Psoas muscle (tissue), 7 donors: ENCODE measurements at regions not wholly inside any gene's neighbourhood (a gene's known extent, or its start where the extent isn't known, plus 50 kb on each side); places are given as distances from the start of the nearest gene placed in this dataset.

ENCODE experiments used
- ATAC-seq, 4 donors: fragments of 200-7000 bp; cut with Tn5 transposase; one replicate each; pipeline ENCODE4 v1.9.1; 2020; ENCODE audit warnings: moderate library complexity in 3 of 4, mild to moderate bottlenecking in 2 of 4
- DNase-seq, 2 donors: peaks; one replicate each; pipeline ENCODE4 v3.0.0-alpha.2; 2020
- H3K27ac ChIP-seq: fragments of 200-600 bp; one replicate; pipeline ENCODE4 v1.8.0; 2022
- H3K27me3 ChIP-seq, 3 donors: fragments of 200-600 bp in 1 of 3; one replicate each; pipeline versions ENCODE4 v1.6.1 to v1.8.0; 2013 to 2022; ENCODE audit warnings: low read length in 2 of 3, mild to moderate bottlenecking in 2 of 3, moderate library complexity in 1 of 3; ENCODE audit not compliant: insufficient read depth in 3 of 3
- H3K36me3 ChIP-seq, 2 donors: fragments of 200-600 bp in 1 of 2; one replicate each; pipeline versions ENCODE4 v1.6.1 to v1.8.0; 2013 to 2022; ENCODE audit warnings: low read depth in 1 of 2, mild to moderate bottlenecking in 1 of 2, moderate library complexity in 1 of 2; ENCODE audit not compliant: insufficient read depth in 1 of 2
- H3K4me1 ChIP-seq: fragments of 200-600 bp; one replicate; pipeline ENCODE4 v1.8.0; 2022
- H3K4me3 ChIP-seq: fragments of 200-600 bp; one replicate; pipeline ENCODE4 v1.8.0; 2022; ENCODE audit warnings: mild to moderate bottlenecking
- H3K9me3 ChIP-seq: fragments of 200-600 bp; one replicate; pipeline ENCODE4 v1.8.0; 2022
- WGBS, 3 donors: extraction: QIAGEN DNeasy Blood & Tissue Kit; methylation state at CpG; one replicate each; pipeline versions ENCODE4 v1.1.6 to v1.1.7; 2013; 5-methylcytosine and 5-hydroxymethylcytosine counted together
- intact Hi-C, 2 donors: fragments of 100-400 bp; cut with DNase I; formaldehyde crosslinking; loops; one replicate each; pipeline versions ENCODE4 v1.11.0 to v1.14.2; 2022
- TF ChIP-seq, protein P1 (sequence below): fragments of 200-600 bp; IDR thresholded peaks from one replicate; pipeline ENCODE4 v1.8.0; 2022; ENCODE audit warnings: antibody characterized with exemption
- donor health status: healthy with polysubstance abuse.
- donor health status: DM: no; HTN: no; CAD: no; lungs with moderate emphysema.
- donor health status: Bipolar disorder and iron deficiency.
- donor health status: healthy.
- donor health status: DM: yes; HTN: yes; CAD: no.
- donor health status: DM: no; HTN: no; CAD: no.
- donor health status: DM: yes; HTN: yes; CAD: no.

DNA sequence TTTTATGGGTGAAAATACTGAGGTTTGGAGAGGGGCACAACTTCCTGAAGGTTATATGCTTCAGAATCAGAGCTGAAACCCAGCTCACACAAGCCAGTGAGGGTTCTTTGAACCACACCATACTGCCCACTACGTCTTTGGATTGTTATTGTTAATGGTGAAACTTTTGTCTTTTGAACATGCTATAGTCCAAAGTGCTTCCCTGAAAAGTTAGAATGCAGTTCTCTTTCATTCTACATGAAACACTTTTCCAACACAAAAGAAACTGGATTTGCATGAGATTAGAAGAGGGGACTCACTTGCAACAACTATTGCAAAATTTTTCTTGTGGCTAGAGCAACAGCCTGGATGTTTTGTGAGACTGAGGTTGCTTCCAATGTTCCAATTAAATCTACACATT is 473.6 kb downstream of the SOX2 start:
- H3K4me1 ChIP-seq, result no peaks in the 10 kb centered on the region
- no peak overlapping the region for H3K27ac ChIP-seq
- no peaks in the 10 kb centered on the region for H3K9me3 ChIP-seq
- no peaks in the 10 kb centered on the region for H3K27me3 ChIP-seq
- TF ChIP-seq, protein P1, sequence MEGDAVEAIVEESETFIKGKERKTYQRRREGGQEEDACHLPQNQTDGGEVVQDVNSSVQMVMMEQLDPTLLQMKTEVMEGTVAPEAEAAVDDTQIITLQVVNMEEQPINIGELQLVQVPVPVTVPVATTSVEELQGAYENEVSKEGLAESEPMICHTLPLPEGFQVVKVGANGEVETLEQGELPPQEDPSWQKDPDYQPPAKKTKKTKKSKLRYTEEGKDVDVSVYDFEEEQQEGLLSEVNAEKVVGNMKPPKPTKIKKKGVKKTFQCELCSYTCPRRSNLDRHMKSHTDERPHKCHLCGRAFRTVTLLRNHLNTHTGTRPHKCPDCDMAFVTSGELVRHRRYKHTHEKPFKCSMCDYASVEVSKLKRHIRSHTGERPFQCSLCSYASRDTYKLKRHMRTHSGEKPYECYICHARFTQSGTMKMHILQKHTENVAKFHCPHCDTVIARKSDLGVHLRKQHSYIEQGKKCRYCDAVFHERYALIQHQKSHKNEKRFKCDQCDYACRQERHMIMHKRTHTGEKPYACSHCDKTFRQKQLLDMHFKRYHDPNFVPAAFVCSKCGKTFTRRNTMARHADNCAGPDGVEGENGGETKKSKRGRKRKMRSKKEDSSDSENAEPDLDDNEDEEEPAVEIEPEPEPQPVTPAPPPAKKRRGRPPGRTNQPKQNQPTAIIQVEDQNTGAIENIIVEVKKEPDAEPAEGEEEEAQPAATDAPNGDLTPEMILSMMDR, result no peak
- H3K4me3 ChIP-seq, result no peak overlapping the region
- 50 to 69% (median 54%) methylated on average over 1 of the region's 1 CpG for WGBS, 3 donors
- intact Hi-C loops, result no loop called here
- DNase-seq (no peak), ATAC-seq (no peak)
- H3K36me3 ChIP-seq, result no peaks in the 10 kb centered on the region

- TF ChIP-seq, protein P1, result no peak
- WGBS, 3 donors, result 93 to 100% (median 98%) methylated on average over 2 of the region's 2 CpGs
- intact Hi-C loops, result no loop called here
These were observed 478.3 kb downstream of the SOX2 start for GRCh38 chr3:182190056-182190455.

DNA sequence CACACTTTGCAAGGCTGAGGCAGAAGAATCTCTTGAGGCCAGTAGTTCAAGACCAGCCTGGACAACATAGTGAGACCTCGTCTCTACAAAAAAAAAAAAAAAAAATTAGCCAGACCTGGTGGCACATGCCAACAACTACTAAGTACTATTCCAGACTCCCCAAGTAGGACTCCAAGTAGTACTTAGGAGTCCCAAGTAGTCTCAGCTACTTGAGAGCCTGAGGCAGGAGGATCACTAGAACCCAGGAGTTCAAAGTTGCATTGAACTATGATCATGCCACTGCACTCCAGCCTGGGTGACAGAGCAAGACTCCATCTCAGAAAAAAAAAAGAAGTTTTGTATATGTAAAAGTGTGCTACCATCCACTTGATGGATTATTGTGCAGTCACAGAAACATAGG is 486.6 kb downstream of the SOX2 start:
- no peak overlapping the region for H3K4me3 ChIP-seq
- no peak overlapping the region for H3K27ac ChIP-seq
- H3K9me3 ChIP-seq, result no peaks in the 10 kb centered on the region
- no peaks in the 10 kb centered on the region for H3K36me3 ChIP-seq
- no peak for DNase-seq
- ATAC-seq, result no peak
- intact Hi-C loops, result no loop called here
- H3K4me1 ChIP-seq, result no peaks in the 10 kb centered on the region
- TF ChIP-seq, protein P1, result no peak
- H3K27me3 ChIP-seq, result no peaks in the 10 kb centered on the region
- 73 to 100% (median 78%) methylated on average over 1 of the region's 1 CpG for WGBS, 3 donors

More at GRCh38 chr3:182190056-182190455, 478.3 kb downstream of the SOX2 start:
- Histone ChIP-seq H3K27me3 (no peaks in the 10 kb centered on the region), H3K4me1 (no peaks in the 10 kb centered on the region), H3K9me3 (no peaks in the 10 kb centered on the region), H3K36me3 (no peaks in the 10 kb centered on the region), H3K4me3 (no peak overlapping the region), H3K27ac (no peak overlapping the region)
- no peak for DNase-seq
- no peak for ATAC-seq

DNA sequence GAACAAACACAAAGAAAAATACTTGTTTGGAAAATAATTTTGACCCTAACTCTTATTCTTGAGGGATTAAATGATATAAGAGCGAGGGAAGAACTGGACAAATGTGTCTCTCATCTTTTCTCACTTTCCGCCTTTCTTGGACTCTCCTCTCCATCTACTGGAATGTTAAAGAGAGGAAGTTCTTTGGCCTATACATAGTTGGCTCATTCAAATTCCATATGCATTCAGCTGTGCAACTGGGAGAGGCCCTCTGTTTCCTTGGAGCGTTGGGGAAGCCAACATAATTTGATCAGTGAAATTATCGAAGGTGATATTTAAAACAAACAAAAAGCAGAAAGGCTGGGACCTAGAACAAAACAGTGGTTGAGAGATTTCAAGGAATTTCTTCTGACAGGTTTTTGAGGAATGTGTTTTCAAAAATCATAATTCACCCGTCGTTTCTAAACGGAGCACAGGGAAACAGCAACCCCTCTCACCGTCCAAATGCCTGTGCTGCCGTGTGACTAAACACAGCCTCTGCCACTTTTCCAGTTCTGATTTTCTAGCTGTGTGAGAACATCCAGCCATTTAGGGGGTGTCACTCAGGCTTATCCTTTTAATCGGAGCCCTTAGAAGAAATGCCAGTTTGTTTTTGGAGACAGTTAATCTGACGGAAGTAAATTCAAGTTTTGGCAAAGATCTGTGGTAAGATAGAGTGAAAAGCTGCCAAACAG is 489.9 kb downstream of the SOX2 start:
- Histone ChIP-seq H3K27me3 (no peaks in the 10 kb centered on the region), H3K36me3 (no peaks in the 10 kb centered on the region), H3K4me1 (no peaks in the 10 kb centered on the region), H3K9me3 (no peaks in the 10 kb centered on the region), H3K27ac (no peak overlapping the region), H3K4me3 (no peak overlapping the region)
- DNase-seq (no peak), ATAC-seq (no peak)
- TF ChIP-seq, protein P1, result no peak
- intact Hi-C loops, result no loop called here
- WGBS, 3 donors, result 37 to 47% (median 41%) methylated on average over 11 of the region's 11 CpGs
